NCI-H345 treated with DMSO at 0.1 percent for 48 hours (cell line): ENCODE measurements at regions not wholly inside any gene's neighbourhood (a gene's known extent, or its start where the extent isn't known, plus 50 kb on each side); places are given as distances from the start of the nearest gene placed in this dataset.
"Not testable (repeated sequence)": the region's sequence is repeated elsewhere in the genome, so short reads cannot be mapped to it uniquely, and the experiment has no call there.

Experiments
- DNase-seq: peaks from one replicate; lab custom pipeline; 2025; ENCODE audit not compliant: unreplicated experiment; lab: John Stamatoyannopoulos, UW

DNA sequence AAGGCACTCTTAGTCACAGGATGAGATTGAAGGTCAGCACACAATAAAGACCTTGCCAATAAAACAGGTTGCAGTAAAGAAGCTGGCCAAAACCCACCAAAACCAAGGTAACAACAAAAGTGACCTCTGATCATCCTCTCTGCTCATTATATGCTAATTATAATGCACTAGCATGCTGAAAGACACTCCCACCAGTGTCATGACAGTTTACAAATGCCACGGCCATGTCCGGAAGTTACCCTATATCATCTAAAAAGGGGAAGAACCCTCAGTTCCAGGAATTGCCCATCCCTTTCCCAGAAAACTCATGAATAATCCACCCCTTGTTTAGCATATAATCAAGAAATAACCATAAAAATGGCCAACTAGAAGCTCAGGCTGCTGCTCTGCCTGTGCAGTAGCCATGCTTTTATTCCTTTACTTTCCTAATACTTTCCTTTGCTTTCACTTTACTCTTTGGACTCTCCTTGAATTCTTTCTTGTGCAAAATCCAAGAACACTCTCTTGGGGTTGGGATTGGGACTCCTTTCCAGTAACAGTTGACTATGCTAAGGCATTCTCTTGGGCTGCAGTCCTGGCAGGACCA lies 527.3 kb upstream of the MAP3K7 start:
- DNase-seq, result no peak

DNA sequence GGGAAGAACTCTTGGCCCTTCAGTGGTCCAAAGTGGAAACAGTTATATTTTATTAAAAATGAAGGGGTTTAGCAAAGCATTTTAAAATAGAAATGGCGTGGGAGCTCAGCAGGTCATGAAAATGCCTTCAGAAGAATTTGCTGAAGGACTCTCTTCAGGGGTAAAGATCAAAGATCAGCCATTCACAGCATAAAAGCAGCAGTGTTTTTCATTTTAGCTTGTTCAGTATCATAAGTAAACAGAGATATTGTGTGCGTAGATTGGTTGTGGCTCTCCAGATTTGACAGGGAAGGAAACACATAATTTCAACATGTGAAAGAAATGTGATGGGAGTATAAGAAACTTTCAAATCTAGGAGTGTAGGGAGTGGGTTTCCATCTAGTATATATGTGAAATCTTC lies 519.2 kb upstream of the MAP3K7 start:
- DNase-seq, result no peak

DNA sequence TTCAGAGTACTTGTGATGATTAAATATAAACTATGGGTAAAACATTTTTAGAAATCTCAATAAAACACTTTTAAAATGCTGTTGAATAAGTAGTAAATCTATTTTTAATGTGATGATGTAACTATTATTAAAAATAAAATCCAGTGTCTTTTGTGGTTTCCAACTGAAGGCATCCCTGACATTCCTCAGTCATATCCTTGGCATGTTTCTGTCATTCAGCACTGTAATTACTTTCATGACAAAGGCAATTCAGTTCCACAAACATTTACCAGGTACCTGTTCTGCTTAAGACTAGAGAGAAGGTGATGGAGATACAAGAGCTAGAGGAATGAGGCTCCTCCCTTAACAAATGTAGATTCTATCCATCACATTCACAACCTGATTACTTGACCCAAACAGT lies 518.7 kb upstream of the MAP3K7 start:
- no peak for DNase-seq

DNA sequence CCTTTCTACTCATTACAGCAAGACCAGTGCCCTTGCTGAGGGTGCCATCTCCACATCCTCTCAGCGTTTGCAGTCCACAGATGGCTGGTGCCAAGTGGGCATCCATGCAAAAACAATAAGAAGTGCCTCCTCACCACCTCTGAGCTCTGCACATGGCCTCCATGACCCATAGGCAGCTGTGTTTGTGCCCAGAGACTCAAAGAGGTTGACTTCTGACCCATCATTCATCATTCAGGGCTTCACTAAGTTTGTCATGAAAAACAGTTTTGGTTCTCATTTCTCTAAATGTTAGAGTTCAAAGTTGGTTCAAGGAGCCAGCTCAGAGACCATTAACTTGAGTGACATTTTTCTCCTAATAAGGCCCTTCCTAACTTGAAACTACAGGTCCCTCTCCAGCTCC lies 512.6 kb upstream of the MAP3K7 start:
- no peak for DNase-seq

DNA sequence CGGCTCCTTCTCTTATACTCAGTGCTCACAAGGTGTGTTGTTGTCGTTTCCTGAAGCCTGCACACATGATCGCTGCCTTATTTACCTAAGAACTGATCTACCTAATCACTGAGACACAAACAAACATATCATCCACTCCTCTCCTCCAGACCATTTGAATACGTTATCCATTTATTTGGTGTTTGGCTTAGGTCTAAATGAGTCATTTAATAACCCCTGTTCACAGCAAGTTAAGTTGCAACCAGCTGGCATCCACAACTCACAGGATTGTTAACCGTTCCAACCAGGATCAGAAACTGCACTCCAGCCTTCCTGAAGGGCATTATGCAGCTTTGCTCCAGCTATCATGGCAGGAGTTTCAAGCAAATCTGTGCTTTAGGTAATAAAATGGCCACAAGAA lies 511.1 kb upstream of the MAP3K7 start:
- DNase-seq, result peak; percentile 17

DNA sequence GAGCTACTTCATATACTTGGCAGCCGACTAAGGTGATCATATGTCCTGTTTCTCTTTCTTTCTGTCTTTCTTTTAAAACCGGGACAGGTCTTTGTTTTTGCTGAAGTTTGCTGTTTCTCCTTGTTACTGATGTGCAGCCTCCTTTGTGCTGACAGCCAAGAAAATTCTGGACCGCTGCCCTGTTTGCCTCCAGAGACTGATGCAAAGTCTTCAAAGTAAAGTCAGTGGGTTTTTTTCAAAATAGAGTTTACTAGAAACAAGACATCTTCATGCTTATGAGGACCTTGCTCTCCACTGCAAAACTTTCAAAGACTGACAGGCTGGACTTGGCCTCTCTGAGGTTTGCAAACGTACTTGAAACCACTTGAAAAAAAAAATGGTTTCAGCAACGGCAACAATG lies 510.5 kb upstream of the MAP3K7 start:
- DNase-seq, result no peak

DNA sequence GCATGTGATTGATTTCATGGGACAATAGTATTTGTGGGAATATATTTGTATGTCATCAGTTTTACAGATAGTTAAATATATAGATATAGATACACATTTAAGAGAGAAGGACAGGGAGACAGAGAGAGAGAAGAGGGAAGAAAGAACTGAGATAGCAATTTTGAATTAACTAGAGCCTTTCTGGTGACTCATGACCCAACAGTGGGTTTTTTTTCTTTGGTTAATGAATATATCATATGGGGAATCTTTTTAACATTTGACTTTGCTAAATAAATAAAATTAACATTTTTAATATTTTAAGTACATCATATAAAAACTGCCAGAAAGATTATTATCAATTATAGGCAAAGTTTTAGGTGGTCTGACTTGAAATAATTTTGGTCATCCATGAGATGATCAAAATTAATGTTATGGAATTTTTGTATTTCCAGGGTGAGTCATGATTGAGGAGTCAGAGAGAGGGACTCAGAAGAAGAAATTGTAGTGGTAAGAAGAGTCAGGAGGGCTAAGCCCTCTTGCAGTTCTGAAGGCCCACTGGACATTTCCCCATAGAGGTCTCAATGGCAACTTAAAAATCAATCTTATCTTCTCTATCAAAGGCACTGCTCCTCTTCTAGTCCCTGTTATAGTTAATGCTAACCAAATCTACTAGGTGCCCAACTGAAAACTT lies 508.1 kb upstream of the MAP3K7 start:
- DNase-seq, result no peak

DNA sequence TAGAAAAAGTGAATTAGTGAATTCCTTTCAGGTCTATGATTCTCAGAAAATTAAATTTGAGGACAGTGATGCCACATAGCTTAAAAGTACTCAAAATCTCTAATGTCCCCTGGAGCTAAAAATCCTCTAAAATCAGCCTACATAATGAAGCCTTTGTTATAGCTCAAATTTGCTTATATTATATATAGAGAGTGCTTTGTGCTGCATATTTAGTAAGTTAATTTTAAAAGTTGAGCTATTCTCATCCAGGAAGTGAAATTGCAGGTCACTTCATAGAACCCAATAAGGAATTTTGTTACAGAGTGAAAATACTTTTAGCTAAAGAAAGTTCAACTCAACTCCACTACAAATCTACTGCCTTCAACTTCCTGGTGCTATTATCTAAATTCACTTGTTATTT lies 507.5 kb upstream of the MAP3K7 start:
- no peak for DNase-seq

DNA sequence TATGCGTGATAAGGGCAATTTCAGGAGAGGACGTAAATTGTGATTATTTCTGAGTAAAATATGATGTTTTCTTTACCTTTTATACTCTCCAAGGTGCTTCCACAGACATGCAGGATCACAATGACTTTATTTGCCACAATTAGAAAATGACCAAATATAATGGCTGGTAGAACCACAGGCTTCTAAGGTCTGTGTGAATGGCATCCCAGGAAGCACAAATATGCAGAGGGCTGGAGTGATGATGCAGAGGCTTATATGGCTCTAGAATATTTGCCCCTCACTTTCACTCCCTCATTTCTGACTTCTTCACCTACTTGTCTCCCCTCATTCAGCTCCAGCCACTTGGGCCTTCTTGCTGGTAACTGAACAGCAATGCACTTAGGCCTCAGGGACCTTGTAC lies 502.1 kb upstream of the MAP3K7 start:
- no peak for DNase-seq

DNA sequence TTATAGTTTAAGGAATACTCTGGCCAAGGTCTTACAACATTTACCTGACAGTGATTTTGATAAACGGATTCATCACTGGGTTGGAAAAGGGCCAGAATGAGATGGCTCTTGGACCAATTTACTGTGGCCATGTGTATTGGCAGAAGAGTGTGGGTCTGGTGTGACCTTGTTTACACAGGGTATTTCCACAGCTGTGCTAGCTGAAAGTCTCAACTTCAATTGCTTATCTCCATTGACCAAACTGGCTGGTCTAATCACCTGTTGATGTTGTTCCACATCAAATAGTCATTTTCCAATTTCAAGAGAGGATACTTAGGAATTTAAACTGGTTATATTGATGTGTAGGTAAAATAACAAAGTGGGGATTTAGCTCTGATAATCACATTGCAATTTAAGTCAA lies 501.6 kb upstream of the MAP3K7 start:
- no peak for DNase-seq

DNA sequence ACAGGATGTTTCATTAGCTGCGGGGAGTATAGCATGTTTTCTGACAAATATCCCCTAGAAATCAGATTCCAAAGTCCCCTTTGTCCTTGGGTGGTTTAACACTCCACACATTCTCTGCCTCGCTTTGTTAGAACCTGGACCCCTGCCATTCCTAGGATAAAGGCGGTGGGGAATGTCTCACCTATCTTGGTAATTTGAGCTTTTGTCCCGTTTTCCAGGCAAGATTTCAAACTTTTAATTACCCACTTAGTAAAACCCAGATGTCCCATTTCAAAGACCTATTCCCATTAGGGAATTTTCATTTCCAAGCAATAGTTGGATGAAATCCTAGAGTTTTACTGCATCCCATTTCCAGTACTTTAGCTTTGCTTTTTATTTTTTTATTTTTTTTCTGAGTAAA lies 501.0 kb upstream of the MAP3K7 start:
- no peak for DNase-seq

DNA sequence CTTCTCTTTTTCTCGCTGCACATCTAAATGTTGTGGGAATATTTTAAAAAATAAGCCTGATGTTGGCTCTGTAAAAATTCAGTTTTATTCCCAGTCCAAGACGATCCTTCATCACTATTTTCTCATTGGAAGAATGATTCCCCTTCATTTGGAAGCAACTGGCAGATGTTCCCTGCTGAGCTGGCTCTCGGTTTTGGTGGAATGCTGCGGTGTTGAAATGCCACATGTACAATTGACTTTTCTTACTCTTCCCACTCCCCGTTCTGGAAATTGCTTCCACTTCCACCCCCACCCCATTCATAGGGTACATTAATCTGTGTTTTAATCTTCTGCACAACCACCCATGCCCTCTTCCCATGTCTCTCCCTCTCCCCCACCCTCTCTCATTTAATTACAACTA lies 496.3 kb upstream of the MAP3K7 start:
- no peak for DNase-seq

DNA sequence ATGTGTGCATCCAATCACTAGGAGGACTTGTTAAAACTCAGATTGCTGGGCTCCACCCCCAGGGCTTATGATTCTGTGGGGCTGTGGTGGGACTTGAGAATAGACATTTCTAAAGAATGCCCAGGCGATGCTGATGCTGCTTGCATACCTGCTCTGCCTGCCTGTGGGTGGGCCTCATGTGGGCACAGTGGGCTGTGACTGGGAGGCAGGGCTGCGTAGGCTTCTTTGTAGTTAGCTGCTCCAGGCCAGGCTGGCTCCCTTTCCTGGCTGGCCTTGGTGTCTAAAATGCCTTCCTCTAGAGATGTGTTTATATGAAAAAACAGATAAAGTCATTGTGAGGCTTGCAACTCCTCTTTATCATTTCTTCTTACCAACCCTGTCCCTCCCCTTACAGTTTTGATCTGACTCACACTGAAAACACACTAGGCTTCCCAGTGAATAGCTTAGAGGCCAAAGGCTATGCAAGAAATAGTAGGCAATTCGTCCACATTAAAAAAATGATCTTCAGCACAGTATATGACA lies 495.5 kb upstream of the MAP3K7 start:
- DNase-seq, result no peak

DNA sequence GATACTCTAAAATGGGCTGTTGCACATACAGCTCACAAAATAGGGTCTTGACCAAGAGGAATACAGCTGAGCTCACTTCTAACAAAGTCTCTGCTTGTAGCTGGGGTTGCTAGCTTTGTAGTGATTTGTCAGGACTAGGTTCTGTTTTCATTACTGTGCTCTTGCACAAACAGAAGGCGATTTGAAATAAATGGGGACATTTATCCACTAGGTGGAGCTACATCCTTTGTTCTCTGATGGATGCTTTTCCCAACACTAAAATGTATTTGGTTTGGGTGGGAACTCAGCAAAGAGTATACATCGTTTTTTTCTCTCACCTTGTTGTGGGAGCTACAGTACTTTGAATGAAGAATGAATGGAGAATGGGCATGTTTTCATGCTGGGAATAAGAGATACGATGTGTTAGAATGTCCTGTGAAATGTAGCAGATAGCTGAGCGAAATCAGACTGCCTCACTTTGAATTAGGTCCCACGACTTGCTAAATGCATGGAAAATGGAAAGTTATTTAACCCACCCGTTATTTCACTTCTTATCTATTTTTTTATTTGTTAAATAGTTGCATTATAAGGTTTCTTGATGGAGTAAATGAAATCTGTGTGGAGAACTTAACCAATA lies 494.7 kb upstream of the MAP3K7 start:
- peak; percentile 38 for DNase-seq

DNA sequence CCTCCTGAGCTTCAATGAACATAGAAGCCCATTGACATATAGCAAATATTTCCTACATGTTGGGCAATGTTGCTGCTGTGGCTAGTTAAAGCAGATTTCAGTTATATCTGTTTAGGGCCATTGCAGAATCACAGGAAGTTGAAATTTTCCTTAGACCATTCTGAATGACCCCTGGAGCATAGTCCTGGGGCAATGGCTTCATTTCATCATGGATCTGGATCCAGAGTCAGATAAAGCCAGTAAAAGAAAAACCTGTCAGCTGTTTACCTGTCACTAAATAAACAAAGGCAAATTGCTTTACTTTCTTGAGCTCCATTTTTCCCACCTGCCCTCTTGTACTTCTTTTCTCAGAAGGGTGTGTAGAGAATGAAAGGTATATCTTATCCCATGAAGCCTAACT lies 494.0 kb upstream of the MAP3K7 start:
- no peak for DNase-seq

DNA sequence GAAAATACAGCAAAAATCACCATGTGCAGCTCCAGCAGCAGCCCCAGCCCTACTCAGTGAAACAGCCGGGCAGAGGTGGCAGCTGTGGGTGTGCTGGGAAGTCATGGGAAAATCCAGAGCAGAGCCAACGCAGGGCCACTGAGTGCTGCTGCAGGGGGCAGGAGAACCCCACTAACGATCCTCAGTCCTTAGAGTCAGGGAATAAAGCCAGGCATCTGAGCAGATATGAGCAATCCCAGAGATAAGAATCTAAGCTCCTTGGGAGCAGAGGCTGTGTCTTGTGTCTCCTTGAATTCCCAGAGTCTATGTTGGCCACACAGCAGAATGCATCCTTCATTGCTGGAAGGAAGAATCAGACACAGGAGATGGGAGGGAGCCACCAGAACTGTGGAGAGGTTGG lies 493.1 kb upstream of the MAP3K7 start:
- no peak for DNase-seq

DNA sequence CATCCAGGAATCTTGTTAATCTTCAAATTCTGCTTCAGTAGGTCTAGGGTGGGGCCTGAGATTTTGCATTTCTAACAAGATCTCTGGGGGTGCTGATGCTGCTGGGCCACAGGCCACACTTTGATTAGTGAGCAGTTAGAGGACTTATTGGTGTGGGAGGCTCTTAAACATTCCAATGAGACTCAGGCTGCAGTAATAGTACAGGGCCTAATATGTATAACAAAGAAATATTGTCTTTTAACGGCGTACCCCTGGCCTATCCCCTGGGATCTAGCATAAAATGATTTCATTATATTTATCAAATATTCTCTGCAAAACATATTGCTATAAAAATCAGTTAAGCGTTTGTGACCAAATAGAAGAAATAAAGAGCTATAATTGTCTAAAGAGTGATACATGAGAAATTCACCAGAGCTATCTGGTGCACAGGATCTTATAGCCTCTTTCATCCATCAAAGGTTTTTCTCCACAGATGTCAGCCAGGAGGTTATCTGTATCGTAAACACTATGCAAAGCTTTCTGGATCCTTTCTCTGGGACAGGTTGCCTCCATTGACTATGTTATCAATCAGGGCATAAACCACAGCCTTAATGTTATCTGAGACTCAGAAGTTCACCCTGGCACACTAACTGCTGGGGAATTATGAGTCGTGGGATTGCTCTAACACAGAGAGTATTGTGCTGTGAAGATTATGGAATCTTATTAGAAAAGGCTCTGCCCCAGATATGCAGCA lies 488.5 kb upstream of the MAP3K7 start:
- no peak for DNase-seq

DNA sequence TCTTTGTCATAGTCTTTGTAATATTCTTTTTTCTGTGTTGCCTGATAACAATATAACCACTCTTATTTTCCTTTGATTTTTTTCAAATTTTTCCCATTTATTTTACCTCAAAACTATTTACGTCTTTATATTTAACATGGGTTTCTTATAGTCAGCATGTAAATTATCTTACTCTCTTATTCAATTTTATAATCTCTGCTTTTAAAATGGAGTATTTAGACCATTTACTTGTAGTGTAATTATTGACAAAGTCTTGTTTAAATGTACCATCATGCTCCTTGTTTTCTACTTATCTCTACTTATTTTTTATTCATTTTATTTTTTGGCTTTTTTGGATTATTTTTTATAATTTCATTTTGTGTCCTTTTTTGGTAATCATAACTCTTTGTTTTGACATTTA lies 476.5 kb upstream of the MAP3K7 start:
- DNase-seq, result no peak

DNA sequence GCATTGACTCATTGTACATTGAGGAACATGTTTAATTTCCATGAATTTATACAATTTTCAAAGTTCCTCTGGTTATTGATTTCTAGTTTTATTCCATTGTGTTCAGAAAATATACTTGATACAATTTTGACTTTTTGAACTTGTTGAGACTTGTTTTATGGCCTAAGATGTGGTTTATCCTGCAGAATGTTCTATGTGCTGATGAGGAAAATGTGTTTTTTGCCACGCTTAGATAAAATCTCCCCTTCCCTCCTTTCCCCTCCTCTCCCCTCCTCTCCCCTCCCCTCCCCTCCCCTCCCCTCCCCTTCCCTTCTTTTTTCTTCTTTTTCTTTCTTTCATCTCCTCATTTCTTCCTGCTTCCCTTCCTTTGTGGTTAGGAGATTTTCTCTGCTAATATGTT lies 470.8 kb upstream of the MAP3K7 start:
- DNase-seq, result no peak

DNA sequence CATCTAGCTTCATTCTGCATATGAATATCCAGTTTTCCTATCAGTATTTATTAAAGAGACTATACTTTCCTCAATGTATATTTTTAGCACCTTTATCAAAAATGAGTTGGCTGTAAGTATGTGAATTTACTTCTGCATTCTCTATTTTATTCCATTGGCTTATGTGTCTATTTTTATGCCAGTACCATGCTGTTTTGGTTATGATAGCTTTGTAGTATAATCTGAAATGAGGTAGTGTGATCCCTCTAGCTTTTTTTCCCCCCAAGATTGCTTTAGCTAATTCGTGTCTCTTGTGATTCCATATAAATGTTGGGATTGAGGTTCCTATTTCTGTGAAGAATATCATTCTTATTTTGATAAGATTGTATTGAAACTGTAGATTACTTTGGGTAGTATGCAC lies 469.1 kb upstream of the MAP3K7 start:
- no peak for DNase-seq

DNA sequence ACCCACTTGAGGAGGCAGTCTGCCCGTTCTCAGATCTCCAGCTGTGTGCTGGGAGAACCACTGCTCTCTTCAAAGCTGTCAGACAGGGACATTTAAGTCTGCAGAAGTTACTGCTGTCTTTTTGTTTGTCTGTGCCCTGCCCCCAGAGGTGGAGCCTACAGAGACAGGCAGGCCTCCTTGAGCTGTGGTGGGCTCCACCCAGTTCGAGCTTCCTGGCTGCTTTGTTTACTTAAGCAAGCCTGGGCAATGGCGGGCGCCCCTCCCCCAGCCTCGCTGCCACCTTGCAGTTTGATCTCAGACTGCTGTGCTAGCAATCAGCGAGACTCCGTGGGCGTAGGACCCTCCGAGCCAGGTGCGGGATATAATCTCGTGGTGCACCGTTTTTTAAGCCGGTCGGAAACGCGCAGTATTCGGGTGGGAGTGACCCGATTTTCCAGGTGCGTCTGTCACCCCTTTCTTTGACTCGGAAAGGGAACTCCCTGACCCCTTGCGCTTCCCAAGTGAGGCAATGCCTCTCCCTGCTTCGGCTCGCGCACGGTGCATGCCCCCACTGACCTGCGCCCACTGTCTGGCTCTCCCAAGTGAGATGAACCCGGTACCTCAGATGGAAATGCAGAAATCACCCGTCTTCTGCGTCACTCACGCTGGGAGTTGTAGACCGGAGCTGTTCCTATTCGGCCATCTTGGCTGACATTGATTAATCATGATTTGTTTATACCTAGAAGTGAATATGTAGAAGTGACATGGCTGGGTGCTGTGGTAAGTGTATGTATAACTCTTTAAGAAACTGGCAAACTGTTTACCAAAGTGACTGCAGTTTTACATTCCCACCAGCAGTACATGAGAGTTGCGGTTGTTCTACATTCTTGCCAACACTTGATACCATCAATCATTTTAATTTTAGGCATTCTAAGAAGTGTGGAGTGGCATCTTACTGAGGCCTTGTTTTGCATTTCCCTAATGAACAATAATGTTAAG lies 465.9 kb upstream of the MAP3K7 start:
- DNase-seq, result not testable (repeated sequence)
